ENCODE measurements at regions not wholly inside any gene's neighbourhood (a gene's known extent, or its start where the extent isn't known, plus 50 kb on each side); places are given as distances from the start of the nearest gene placed in this dataset.

GRCh38 chr6:56838016-56838555 lies 116.8 kb upstream of the BEND6 start:
- Histone ChIP-seq H3K36me3 (ENCODE audit: control insufficient read depth, low read length) (no peaks in the 10 kb centered on the region; the same call in 1 of the 2 replicates), H3K27me3 (ENCODE audit: control insufficient read depth, low read length) (no peaks in the 10 kb centered on the region), H3K9me3 (ENCODE audit: control insufficient read depth, insufficient read depth, low read length) (no peaks in the 10 kb centered on the region), H3K4me3 (ENCODE audit: low read length) (no peak overlapping the region), H3K9me2 (replicated peaks; ENCODE audit: control insufficient read depth, low read length) (no peaks in the 10 kb centered on the region), H4K20me1 (ENCODE audit: control insufficient read depth, insufficient read depth, low read depth, low read length) (no peaks in the 10 kb centered on the region), H3K4me1 (ENCODE audit: control insufficient read depth, low read length) (peaks cover 46% of the 10 kb centered on the region), H3K79me2 (ENCODE audit: control insufficient read depth, low read length) (peaks cover 93% of the 10 kb centered on the region), H3K27ac (ENCODE audit: low read depth, low read length) (no peak overlapping the region), H3K4me2 (ENCODE audit: low read length) (no peak overlapping the region), H3F3A (ENCODE audit: control insufficient read depth, insufficient read depth) (0 out of 2 replicates have a peak, but pooled peaks cover 3% of the 10 kb centered on the region)
- TF ChIP-seq EZH2phosphoT487 (IDR thresholded peaks at IDR 0.05; ENCODE audit: borderline replicate concordance, low read length) (no peak), CTCF (IDR thresholded peaks at IDR 0.05; ENCODE audit: low read depth, low read length, poor library complexity, severe bottlenecking) (no peak)

- no peak for TF ChIP-seq EZH2phosphoT487 (IDR thresholded peaks at IDR 0.05; ENCODE audit: borderline replicate concordance, low read length)
- TF ChIP-seq CTCF (IDR thresholded peaks at IDR 0.05; ENCODE audit: low read depth, low read length, poor library complexity, severe bottlenecking), result no peak
These were observed 117.5 kb upstream of the BEND6 start for GRCh38 chr6:56837322-56837894.

GRCh38 chr6:56835612-56836011 lies 119.3 kb upstream of the BEND6 start:
- Histone ChIP-seq H3K79me2 (ENCODE audit: control insufficient read depth, low read length) (peaks cover 91% of the 10 kb centered on the region), H3K4me3 (ENCODE audit: low read length) (no peak overlapping the region), H3K9me3 (ENCODE audit: control insufficient read depth, insufficient read depth, low read length) (peaks cover 4% of the 10 kb centered on the region; the same call in 1 of the 2 replicates), H4K20me1 (ENCODE audit: control insufficient read depth, insufficient read depth, low read depth, low read length) (no peaks in the 10 kb centered on the region), H3K9me2 (replicated peaks; ENCODE audit: control insufficient read depth, low read length) (no peaks in the 10 kb centered on the region), H3K27me3 (ENCODE audit: control insufficient read depth, low read length) (no peaks in the 10 kb centered on the region), H3K36me3 (ENCODE audit: control insufficient read depth, low read length) (no peaks in the 10 kb centered on the region), H3F3A (ENCODE audit: control insufficient read depth, insufficient read depth) (no peaks in the 10 kb centered on the region), H3K4me1 (ENCODE audit: control insufficient read depth, low read length) (peaks cover 35% of the 10 kb centered on the region), H3K4me2 (ENCODE audit: low read length) (no peak overlapping the region), H3K27ac (ENCODE audit: low read depth, low read length) (no peak overlapping the region)
- TF ChIP-seq CTCF (IDR thresholded peaks at IDR 0.05; ENCODE audit: low read depth, low read length, poor library complexity, severe bottlenecking) (no peak), EZH2phosphoT487 (IDR thresholded peaks at IDR 0.05; ENCODE audit: borderline replicate concordance, low read length) (no peak)

More at GRCh38 chr6:56837322-56837894, 117.5 kb upstream of the BEND6 start:
- Histone ChIP-seq H3K79me2 (ENCODE audit: control insufficient read depth, low read length) (peaks cover 92% of the 10 kb centered on the region), H3K4me2 (ENCODE audit: low read length) (no peak overlapping the region), H3K36me3 (ENCODE audit: control insufficient read depth, low read length) (no peaks in the 10 kb centered on the region), H3K4me1 (ENCODE audit: control insufficient read depth, low read length) (peaks cover 47% of the 10 kb centered on the region), H4K20me1 (ENCODE audit: control insufficient read depth, insufficient read depth, low read depth, low read length) (no peaks in the 10 kb centered on the region), H3F3A (ENCODE audit: control insufficient read depth, insufficient read depth) (0 out of 2 replicates have a peak, but pooled peaks cover 3% of the 10 kb centered on the region), H3K4me3 (ENCODE audit: low read length) (no peak overlapping the region), H3K9me3 (ENCODE audit: control insufficient read depth, insufficient read depth, low read length) (no peaks in the 10 kb centered on the region), H3K27ac (ENCODE audit: low read depth, low read length) (no peak overlapping the region), H3K9me2 (replicated peaks; ENCODE audit: control insufficient read depth, low read length) (no peaks in the 10 kb centered on the region), H3K27me3 (ENCODE audit: control insufficient read depth, low read length) (no peaks in the 10 kb centered on the region)

Data from DOHH2 (cell line).